H9 (cell line): ENCODE measurements at regions not wholly inside any gene's neighbourhood (a gene's known extent, or its start where the extent isn't known, plus 50 kb on each side); places are given as distances from the start of the nearest gene placed in this dataset.

Source experiments
- DNase-seq: peaks from one replicate; pipeline ENCODE4 v3.0.0-alpha.2; 2017
- H2AFZ ChIP-seq: one replicate; pipeline ENCODE4 v1.6.1; 2013; ENCODE audit warnings: mild to moderate bottlenecking, low read length, control low read depth, moderate library complexity
- H2AK5ac ChIP-seq: 2 replicates; pipeline ENCODE4 v1.6.1; 2013; ENCODE audit warnings: low read length, control low read depth, mixed read lengths; ENCODE audit not compliant: insufficient read length
- H2BK120ac ChIP-seq: one replicate; pipeline ENCODE4 v1.6.1; 2013; ENCODE audit warnings: low read depth, mild to moderate bottlenecking, low read length, control low read depth, inconsistent platforms; ENCODE audit not compliant: poor library complexity, severe bottlenecking
- H2BK12ac ChIP-seq: 2 replicates; pipeline ENCODE4 v1.6.1; 2013; ENCODE audit warnings: low read length, control low read depth, mixed read lengths, low read depth; ENCODE audit not compliant: insufficient read length
- H2BK15ac ChIP-seq: 2 replicates; pipeline ENCODE4 v1.6.1; 2013; ENCODE audit warnings: low read depth, low read length, control low read depth
- H2BK20ac ChIP-seq: one replicate; pipeline ENCODE4 v1.6.1; 2013; ENCODE audit warnings: low read depth, mild to moderate bottlenecking, low read length, control low read depth, inconsistent platforms; ENCODE audit not compliant: poor library complexity, severe bottlenecking
- H2BK5ac ChIP-seq: 2 replicates; pipeline ENCODE4 v1.6.1; 2013; ENCODE audit warnings: low read length, control low read depth, mixed read lengths; ENCODE audit not compliant: insufficient read length
- H3K14ac ChIP-seq: 2 replicates; pipeline ENCODE4 v1.6.1; 2013; ENCODE audit warnings: low read length, control low read depth; ENCODE audit not compliant: insufficient read depth
- H3K18ac ChIP-seq: 2 replicates; pipeline ENCODE4 v1.6.1; 2013; ENCODE audit warnings: low read depth, mild to moderate bottlenecking, mixed read lengths, low read length, control low read depth; ENCODE audit not compliant: insufficient read length
- H3K23ac ChIP-seq: 2 replicates; pipeline ENCODE4 v1.6.1; 2013; ENCODE audit warnings: low read length, control low read depth, mixed read lengths, low read depth; ENCODE audit not compliant: insufficient read length
- H3K23me2 ChIP-seq: 2 replicates; pipeline ENCODE4 v1.6.1; 2013; ENCODE audit warnings: low read depth, mild to moderate bottlenecking, mixed read lengths, low read length, control low read depth; ENCODE audit not compliant: insufficient read length, poor library complexity, severe bottlenecking
- H3K27ac ChIP-seq: 2 replicates; pipeline ENCODE4 v1.5.1; 2013; ENCODE audit warnings: low read length, control low read depth, mixed read lengths, low read depth; ENCODE audit not compliant: insufficient read length
- H3K27me3 ChIP-seq: 2 replicates; pipeline ENCODE4 v1.6.1; 2013; ENCODE audit warnings: low read length, control low read depth, inconsistent platforms; ENCODE audit not compliant: insufficient read depth
- H3K4ac ChIP-seq: 2 replicates; pipeline ENCODE4 v1.6.1; 2013; ENCODE audit warnings: low read depth, mild to moderate bottlenecking, control low read depth, inconsistent platforms, low read length, moderate library complexity
- H3K4me1 ChIP-seq: 2 replicates; pipeline ENCODE4 v1.6.1; 2013; ENCODE audit warnings: low read length, control low read depth, inconsistent platforms; ENCODE audit not compliant: insufficient read depth
- H3K4me2 ChIP-seq: 2 replicates; pipeline ENCODE4 v1.6.1; 2013; ENCODE audit warnings: low read length, control low read depth, mixed read lengths; ENCODE audit not compliant: insufficient read length, insufficient read depth
- H3K56ac ChIP-seq: 2 replicates; pipeline ENCODE4 v1.6.1; 2013; ENCODE audit warnings: low read depth, mild to moderate bottlenecking, mixed read lengths, low read length, control low read depth; ENCODE audit not compliant: insufficient read length
- H3K79me1 ChIP-seq: 2 replicates; pipeline ENCODE4 v1.6.1; 2013; ENCODE audit warnings: low read depth, mild to moderate bottlenecking, moderate library complexity, low read length, control low read depth, inconsistent platforms; ENCODE audit not compliant: insufficient read depth, poor library complexity, severe bottlenecking
- H3K79me2 ChIP-seq: 2 replicates; pipeline ENCODE4 v1.6.1; 2013; ENCODE audit warnings: low read length, control low read depth, inconsistent platforms; ENCODE audit not compliant: insufficient read depth
- H3K9ac ChIP-seq: 2 replicates; pipeline ENCODE4 v1.6.1; 2013; ENCODE audit warnings: low read length, control low read depth, mixed read lengths; ENCODE audit not compliant: insufficient read length; ENCODE audit errors: extremely low read depth
- H3K9me3 ChIP-seq: one replicate; pipeline ENCODE4 v1.6.1; 2013; ENCODE audit warnings: low read depth, low read length, inconsistent platforms; ENCODE audit not compliant: control insufficient read depth
- H3T11ph ChIP-seq: one replicate; pipeline ENCODE4 v1.6.1; 2013; ENCODE audit warnings: mild to moderate bottlenecking, low read length, control low read depth, inconsistent platforms
- H4K20me1 ChIP-seq: one replicate; pipeline ENCODE4 v1.6.1; 2013; ENCODE audit not compliant: control insufficient read depth, insufficient read length, insufficient read depth
- H4K5ac ChIP-seq: 2 replicates; pipeline ENCODE4 v1.6.1; 2013; ENCODE audit warnings: low read depth, mild to moderate bottlenecking, mixed read lengths, low read length, control low read depth; ENCODE audit not compliant: insufficient read length
- H4K8ac ChIP-seq: replicated peaks from 2 replicates; pipeline ENCODE4 v1.6.1; 2013; ENCODE audit warnings: low read length, control low read depth, mixed read lengths, low read depth; ENCODE audit not compliant: insufficient read length
- H4K91ac ChIP-seq: 2 replicates; pipeline ENCODE4 v1.6.1; 2013; ENCODE audit warnings: low read depth, mild to moderate bottlenecking, moderate library complexity, mixed read lengths, low read length, control low read depth; ENCODE audit not compliant: insufficient read length
- H3K27ac Mint-ChIP-seq, 3 experiments: 2 replicates in 2 of 3; 3 replicates in 1 of 3; pipeline ENCODE4 v1.8.0; 2020 to 2021; ENCODE audit warnings: mixed read lengths in 3 of 3, mild to moderate bottlenecking in 1 of 3, moderate library complexity in 1 of 3
- H3K27me3 Mint-ChIP-seq: 2 replicates; pipeline ENCODE4 v1.8.0; 2021; ENCODE audit warnings: low read depth, mild to moderate bottlenecking, moderate library complexity, mixed read lengths
- H3K36me3 Mint-ChIP-seq, 3 experiments: 2 replicates in 2 of 3; 3 replicates in 1 of 3; pipeline ENCODE4 v1.8.0; 2020 to 2021; ENCODE audit warnings: low read depth in 3 of 3, mixed read lengths in 3 of 3; ENCODE audit not compliant: insufficient read depth in 1 of 3
- H3K4me1 Mint-ChIP-seq, 2 experiments: 2 replicates each; pipeline ENCODE4 v1.8.0; 2020; ENCODE audit warnings: mixed read lengths in 2 of 2
- H3K4me3 Mint-ChIP-seq, 2 experiments: 2 replicates in 1 of 2; 3 replicates in 1 of 2; pipeline ENCODE4 v1.8.0; 2020 to 2021; ENCODE audit warnings: mild to moderate bottlenecking in 2 of 2, mixed read lengths in 2 of 2, moderate library complexity in 1 of 2
- H3K9me3 Mint-ChIP-seq, 2 experiments: 2 replicates in 1 of 2; 3 replicates in 1 of 2; pipeline ENCODE4 v1.8.0; 2020; ENCODE audit warnings: mild to moderate bottlenecking in 2 of 2, mixed read lengths in 2 of 2, moderate library complexity in 1 of 2
- CTCF ChIP-seq: fragments of 200-600 bp; sonication (generic); conservative IDR thresholded peaks from 3 replicates; pipeline ENCODE4 v1.8.0; 2021; ENCODE audit warnings: antibody characterized with exemption, mild to moderate bottlenecking
- WGBS: extraction: QIAGEN DNeasy Blood & Tissue Kit; methylation state at CpG from one replicate; pipeline ENCODE4 v1.1.7; 2013; ENCODE audit warnings: missing lambda C conversion rate, low lambda C conversion rate, mixed read lengths; ENCODE audit not compliant: insufficient read length; ENCODE audit errors: extremely low coverage; 5-methylcytosine and 5-hydroxymethylcytosine counted together

- Histone ChIP-seq H3T11ph (no peak overlapping the region), H2BK5ac (no peak overlapping the region), H3K18ac (no peak overlapping the region), H2BK120ac (no peak overlapping the region), H2AFZ (no peak overlapping the region), H4K8ac (no peak overlapping the region), H3K4ac (no peak overlapping the region), H3K9me3 (no peaks in the 10 kb centered on the region), H3K14ac (no peak overlapping the region), H2BK20ac (no peak overlapping the region), H3K27me3 (no peaks in the 10 kb centered on the region), H2BK15ac (no peak overlapping the region), H3K79me1 (no peaks in the 10 kb centered on the region), H4K20me1 (no peaks in the 10 kb centered on the region), H3K4me1 (no peaks in the 10 kb centered on the region), H3K27ac (no peak overlapping the region), H3K9ac (no peak overlapping the region), H2BK12ac (no peak overlapping the region), H3K79me2 (no peaks in the 10 kb centered on the region), H3K23ac (no peak overlapping the region), H3K23me2 (no peaks in the 10 kb centered on the region), H3K4me2 (no peak overlapping the region), H2AK5ac (no peak overlapping the region), H3K56ac (no peak overlapping the region), H4K5ac (no peak overlapping the region), H4K91ac (no peak overlapping the region)
- Mint-ChIP-seq H3K27me3 (no peaks in the 10 kb centered on the region), H3K4me1 (peaks cover 3 to 8% of the 10 kb centered on the region in 2 experiments; a peak in 2 of 4 replicates), H3K36me3 (no peaks in the 10 kb centered on the region), H3K27ac (no peak overlapping the region), H3K4me3 (no peak overlapping the region), H3K9me3 (no peaks in the 10 kb centered on the region)
- TF ChIP-seq CTCF = no peak
- no CpG with 5 or more reads among the region's 1 CpG for WGBS
- DNase-seq = no peak
Observed at GRCh38 chr13:57345526-57345925, 178.5 kb downstream of the PRR20E start.
